HG02610 (cell line): ENCODE measurements at regions not wholly inside any gene's neighbourhood (a gene's known extent, or its start where the extent isn't known, plus 50 kb on each side); places are given as distances from the start of the nearest gene placed in this dataset.
"Not testable (repeated sequence)": the region's sequence is repeated elsewhere in the genome, so short reads cannot be mapped to it uniquely, and the experiment has no call there.

Experiments
- ATAC-seq: cut with Tn5 transposase; IDR thresholded peaks from one replicate; pipeline ENCODE4 v1.9.1; 2021; ENCODE audit warnings: mild to moderate bottlenecking, moderate library complexity; ENCODE audit not compliant: unreplicated experiment

DNA sequence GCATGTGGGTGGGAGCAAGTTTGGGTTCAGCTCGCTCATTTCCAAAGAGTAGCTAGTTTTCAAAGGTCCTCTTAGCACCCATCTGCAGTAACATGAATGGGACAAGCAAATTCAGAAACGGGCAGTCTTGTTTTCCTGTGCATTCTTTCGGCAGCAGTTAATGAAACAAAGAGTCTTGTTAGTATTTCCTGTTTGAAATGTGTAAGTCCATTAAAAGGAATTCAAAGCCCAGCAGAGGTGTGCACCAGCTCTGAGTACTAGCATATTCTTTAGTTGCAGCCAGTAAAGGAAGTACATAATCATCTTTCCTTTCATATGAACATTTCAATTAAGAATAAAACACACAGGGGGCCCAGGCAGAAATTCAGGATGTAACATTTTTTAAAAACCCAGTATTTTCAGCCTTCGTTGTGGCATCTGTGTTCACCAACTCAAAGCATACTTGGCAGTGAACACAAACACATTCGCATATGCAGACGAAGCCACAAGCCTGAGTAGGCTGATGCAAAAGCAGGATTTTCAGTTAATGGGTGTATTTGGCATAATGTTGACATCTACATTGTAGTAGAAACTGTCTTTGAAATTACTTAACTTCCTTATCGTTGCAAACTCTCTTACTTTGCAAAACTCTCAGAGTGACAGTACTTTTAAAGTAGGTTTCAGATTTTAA, 570.0 kb upstream of the FLRT2 start:
- no peak for ATAC-seq

DNA sequence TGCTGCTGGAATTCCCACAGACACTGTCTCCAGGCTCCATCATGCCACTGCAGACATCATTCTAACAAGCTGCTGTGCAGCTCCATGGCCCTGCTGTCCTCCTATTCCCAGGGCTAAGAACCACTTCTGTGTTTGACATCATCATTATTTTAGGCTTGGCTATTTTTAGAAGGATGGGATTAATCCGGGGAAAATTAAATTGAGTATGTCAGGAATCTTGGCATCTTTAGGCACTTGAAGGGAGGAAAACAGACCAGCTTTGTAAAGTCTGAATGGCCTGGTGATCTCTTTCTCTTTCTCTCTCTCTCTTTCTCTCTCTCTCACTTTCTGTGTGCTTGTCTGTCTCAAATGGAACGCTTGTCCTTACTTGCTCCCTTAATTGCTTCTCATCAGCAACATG, 568.3 kb upstream of the FLRT2 start:
- ATAC-seq = no peak

DNA sequence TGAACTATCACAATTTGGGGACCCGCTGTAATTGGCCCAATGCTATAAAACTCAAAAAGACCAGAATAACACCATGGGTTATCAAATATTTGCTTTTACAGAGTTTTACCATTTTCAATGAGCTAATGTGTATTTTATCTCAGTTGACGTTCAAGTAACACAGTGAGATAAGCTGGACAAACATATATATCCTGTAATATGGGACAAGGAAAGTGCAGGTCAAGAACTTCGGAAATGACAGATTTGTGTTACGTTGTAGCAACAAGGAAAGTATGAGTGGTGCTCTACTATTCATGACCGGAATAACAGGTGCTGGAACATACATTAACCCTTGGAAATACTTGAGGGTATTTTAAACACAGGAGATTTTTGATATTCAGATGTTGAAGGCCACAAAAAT, 566.4 kb upstream of the FLRT2 start:
- no peak for ATAC-seq

DNA sequence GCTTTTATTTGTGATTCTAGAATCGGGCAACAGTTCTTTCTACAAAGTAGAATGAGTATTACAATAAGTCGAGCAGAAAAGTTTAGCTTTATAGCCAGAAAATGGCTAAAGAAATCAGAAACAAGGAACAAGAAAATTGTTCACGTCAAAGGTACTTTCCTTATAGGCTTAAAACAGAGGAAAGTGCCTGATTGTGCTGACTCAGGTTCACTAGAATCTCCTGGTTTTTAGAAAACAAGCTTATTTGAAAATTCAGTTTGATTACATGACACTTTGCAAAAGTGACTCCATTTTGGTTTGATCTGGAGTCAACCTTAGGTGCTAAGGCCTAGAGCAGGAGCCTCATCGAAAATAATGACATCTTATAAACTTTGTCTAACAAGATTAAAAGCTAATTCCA, 564.7 kb upstream of the FLRT2 start:
- ATAC-seq = no peak

DNA sequence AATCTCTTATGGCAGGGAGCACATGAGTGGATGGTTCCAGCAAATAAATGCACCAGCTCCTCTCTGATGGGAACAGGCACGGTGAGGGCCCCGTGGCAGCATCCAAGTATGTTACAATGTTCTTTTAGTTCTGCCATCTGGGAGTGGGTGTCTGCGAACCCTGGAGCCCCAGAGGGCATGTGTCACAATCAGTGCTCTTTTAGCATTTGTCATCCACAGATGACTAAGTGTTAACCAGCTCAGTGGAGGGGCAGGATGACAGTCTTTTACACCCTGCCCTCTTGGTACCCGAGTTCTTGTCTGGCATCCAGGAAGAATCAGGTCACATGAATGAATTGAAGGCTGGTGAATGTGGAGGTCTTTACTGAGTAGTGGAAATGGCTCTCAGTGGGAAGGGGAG, 560.4 kb upstream of the FLRT2 start:
- no peak for ATAC-seq

DNA sequence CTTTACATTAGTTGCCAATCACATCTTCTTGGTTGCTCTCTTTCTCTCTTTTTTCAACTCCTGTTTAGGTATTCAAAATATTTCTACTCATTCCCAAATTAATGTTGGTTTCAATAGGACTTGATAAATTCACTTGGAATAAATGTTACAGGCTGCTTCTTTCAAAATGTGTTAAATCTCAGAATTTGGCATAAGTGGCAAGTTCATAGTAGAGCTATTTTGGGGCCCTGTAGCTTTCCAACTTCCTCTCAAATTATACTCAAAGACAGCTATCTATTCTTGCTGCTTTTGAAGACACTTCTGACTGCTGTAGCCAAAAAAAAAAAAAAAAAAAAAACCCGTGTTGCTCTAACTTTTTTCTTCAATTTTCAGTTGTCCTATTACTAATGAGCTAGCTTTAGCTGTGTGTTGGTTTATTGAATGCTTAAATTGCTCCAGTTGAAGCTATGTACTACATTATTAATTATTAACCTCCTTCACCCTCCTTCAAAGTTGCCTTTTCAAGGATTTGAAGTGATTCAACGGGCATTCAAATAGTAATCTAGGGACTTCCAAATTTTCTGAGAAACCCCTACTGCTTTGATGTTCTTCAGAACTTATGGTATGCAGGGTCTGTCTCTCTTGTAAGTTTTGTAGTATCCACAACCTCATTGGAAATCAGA, 554.6 kb upstream of the FLRT2 start:
- no peak for ATAC-seq

DNA sequence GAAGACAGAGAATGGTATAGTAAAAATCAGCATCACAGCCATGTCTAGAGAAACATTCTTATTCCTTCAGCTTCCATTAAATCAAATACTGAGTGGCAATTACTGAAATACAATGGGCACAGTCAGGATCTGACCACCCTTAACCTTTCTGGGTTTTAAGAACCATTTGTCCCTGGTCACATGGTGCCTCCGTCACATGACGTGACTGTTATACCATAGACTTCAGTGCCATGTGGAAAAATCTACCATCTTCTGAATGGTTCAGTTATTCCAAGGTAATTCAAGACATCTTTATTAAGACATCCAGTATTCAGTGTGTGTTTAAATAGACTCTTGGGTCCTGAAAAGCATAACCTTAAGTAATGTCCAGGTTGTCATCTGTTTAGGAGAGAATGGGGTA, 553.1 kb upstream of the FLRT2 start:
- ATAC-seq = no peak

DNA sequence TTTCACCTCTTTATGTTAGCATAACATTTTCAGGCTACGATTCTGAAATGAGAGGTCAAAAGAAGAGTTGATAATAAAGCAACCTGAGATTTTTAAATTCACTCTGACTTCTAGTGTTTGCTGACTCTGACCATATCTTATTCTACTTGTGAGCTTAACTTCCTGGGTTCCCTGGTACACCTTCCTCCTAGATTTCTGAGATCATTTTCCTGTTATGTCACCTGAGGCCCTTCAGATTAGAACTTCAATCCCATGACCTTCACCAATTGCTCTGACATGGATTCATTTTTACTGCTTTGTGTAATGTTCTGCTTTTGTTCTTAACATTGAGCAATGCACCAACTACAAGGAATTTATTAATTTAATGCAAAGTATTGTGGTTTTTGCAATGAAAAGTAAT, 542.9 kb upstream of the FLRT2 start:
- ATAC-seq = no peak

DNA sequence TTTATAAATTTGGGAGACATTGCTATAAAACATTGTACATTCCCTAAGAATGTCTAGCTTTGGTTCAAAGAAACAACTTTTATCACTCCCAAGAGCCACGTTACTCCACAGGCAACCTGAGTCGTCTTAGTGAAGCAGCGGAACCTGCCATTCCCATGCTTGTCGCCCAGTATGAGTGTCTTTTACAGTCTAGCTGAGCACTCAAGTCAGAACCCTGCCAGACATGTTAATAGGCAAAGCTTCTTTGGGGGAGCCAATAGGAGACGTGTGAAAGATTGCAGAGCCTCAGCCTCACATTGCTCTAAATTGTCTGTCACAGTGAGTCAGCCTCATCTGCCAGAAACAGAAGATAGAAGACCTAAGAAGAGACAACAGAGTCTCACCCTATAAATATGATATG, 541.6 kb upstream of the FLRT2 start:
- no peak for ATAC-seq

DNA sequence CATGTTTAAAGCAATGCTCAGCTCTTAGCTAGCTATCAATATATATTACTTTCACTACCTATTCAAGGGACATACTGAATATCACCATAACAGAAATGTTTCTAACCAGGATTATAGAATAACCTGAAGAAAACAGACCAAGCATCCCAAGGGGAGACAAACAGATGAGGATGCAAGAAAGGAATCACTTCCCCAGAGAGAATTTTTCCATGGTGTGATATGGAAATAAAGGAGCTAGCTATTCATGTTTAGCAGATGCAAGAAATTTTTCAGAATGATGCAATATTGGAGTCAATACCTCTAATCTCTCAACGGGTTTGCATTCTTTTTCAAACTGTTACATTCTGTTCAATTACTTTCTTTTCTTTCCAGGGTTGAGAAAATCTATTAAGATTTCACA, 538.9 kb upstream of the FLRT2 start:
- ATAC-seq = no peak

DNA sequence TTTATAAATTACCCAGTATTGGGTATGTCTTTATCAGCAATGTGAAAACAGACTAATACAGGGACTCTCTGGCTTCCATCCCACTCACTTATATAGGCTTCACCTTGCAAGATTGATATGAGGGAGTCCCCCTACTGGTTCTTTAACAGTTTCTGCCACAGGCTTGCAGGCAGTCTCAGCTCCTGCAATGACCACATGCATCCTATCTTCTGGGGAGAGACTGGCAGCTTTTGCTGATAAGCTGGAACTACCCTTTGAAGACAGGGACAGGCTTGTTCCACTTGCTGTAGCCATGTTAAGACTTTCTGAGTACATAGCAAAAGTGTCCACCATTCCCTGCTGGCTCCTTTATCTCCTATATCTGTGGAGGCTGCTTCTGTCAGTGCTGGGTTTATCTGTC, 531.7 kb upstream of the FLRT2 start:
- no peak for ATAC-seq

DNA sequence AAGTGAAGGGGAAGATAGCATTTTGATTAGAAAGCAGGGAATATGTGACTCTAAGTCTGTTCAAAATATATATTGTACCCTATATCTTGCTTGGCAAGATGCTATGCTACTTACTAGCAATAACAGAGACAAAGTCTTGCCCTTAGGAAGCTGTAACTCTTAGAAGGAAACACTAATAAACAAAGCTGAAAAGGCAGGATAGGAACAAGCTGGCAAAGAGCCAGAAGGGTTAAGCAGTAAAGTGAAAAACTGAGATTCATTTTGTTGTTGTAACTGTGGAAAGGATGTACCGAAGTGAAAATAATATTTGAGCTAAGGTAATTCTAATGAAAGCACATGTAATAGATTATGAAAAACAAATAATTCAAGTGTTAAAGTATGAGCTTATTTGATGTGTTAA, 527.1 kb upstream of the FLRT2 start:
- no peak for ATAC-seq

DNA sequence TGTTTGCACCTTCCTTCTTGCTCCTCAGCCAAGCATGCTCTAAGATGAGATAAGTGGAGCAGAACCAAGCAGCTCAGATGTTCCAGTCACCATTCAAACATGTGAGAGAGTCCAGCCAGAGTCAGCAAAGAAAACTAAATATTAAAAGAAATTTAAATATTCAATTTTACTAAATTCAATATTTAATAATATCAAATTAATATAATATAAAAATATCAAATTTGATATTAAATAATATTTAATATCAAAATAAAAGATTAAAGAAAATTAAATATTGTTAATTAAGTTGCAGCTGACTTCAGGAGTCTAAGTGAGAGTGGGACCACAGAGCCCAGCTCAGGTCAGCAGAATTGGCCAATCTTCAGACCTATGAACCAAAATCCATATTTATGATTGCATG, 526.1 kb upstream of the FLRT2 start:
- ATAC-seq = no peak

DNA sequence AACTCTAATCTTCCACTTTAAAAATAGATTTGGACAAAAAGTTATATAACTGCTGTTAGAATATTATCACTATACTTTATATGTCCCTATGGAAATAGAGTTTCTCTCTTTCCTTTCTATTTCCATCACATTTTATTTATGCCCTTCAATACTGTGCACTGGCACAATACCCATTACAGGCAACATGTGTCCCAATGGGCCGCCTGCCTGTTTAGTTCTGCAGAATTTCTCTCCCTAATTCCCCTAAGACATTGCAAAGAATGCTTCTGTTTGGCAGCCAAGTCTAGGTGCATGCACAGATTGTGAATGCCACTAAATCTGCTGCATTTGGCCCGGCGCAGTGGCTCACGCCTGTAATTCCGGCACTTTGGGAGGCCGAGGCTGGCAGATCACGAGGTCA, 520.4 kb upstream of the FLRT2 start:
- ATAC-seq = no peak

DNA sequence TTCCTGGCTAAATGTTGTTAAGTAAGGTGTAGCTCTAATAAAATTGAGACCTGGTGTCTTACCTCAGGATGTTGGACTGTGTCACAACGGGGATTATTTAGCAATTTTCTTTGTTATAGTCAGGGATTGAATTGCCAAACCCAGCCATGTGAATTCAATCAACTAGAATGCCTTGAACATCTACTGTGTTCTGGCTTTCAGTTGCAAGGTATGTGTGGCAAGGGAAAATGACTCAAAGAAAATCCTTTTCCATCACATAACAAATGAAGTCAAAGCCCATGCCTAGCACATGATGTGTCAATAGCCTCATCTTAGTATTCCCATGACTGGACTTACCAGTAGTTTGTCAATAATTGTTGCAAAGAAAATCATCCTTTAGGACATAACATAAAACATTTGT, 519.8 kb upstream of the FLRT2 start:
- no peak for ATAC-seq

DNA sequence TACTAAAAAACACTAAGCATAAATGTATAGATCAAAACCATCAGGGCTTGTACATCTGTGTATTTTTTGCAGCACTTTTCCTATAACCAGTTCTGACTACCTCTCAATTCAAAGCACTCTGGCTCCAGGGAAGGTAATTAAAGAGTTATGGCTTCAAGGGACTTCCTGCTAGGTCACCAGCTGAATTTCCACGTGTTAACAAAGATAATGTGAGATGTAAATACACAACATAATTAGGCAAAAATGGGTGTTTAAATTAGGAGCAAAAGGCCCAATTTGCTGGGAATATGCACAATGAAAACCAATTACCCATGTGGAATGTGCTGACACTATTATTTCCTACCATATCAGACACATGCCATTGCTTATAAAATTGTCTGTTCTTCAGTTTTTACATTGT, 513.4 kb upstream of the FLRT2 start:
- ATAC-seq = no peak

DNA sequence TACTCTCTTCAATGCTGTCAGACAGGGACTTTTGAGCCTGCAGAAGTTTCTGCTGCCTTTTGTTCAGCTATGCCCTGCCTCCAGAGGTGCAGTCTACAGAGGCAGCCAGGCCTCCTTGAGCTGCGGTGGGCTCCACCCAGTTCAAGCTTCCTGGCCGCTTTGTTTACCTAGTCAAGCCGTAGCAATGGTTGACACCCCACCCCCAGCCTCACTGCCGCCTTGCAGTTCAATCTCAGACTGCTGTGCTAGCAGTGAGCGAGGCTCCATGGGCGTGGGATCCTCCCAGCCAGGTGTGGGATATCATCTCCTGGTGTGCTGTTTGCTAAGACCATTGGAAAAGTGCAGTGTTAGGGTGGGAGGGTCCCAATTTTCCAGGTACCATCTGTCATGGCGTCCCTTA, 506.1 kb upstream of the FLRT2 start:
- ATAC-seq = not testable (repeated sequence)

DNA sequence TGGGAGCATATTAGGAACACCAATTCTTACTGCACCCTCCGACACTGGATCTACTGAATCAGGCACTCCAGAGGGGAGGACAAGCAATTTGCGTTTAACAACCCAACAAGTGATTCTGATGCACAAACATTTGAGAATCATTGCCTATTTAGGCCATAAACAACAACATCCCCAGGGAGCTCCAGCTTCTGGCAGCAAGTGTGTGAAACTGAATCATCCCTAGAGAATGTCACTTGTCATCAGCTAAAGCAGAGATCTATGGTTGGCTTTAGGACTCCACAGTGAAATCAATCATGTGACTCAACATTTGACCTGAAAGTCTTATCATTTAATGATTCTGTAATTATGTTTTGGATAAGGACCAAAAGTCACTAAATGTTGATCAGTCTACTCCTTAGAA, 505.0 kb upstream of the FLRT2 start:
- ATAC-seq = no peak

DNA sequence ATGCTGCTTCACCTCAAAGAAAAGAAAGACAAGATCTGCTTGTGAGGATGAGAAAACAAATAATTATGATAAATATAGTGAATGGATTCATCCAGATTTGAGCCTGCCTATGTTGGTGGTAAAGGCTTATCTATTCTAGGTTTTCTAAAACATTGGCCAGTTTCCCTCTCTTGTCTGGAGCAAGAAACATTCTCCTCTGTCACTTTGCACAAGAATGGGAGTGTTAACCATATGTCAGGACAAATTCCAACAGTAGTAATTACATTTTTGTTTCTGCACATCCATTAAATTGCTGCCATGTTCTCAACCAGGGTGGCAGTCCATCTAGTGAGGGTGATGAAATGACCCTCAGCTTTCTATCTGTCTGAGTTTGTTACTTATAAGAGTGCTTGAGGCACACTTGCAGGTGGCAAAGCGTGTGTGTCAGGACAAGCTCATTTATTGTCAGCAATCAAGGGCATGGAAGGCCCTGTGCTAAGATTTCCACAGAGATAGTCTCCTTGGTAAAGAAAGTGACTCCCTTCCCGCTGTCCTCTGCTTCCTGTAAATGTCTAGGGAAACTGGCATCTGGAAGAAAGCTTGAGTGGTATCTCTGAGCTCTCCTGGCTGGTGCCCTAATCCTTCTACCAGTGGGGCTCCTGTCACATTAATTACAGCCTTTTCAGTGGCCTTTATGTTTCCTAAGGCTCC, 502.1 kb upstream of the FLRT2 start:
- no peak for ATAC-seq

DNA sequence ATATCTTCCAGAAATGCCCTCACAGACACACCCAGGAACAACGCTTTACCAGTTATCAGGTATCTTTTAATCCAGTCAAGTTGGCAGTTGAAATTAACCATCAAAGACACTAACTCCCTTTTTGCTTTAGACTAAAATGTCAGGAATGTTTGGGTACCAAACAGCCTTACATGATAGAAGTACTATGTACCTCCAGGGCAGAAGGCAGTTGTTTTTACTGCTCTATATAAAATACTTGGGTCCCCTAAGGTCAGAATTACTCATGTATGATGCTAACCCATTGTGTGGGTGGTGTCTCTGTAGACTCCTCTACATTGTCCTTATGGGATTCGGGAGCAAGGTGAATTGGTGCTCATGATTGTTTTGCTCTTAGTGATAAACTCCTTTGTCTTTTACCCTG, 492.5 kb upstream of the FLRT2 start:
- no peak for ATAC-seq

DNA sequence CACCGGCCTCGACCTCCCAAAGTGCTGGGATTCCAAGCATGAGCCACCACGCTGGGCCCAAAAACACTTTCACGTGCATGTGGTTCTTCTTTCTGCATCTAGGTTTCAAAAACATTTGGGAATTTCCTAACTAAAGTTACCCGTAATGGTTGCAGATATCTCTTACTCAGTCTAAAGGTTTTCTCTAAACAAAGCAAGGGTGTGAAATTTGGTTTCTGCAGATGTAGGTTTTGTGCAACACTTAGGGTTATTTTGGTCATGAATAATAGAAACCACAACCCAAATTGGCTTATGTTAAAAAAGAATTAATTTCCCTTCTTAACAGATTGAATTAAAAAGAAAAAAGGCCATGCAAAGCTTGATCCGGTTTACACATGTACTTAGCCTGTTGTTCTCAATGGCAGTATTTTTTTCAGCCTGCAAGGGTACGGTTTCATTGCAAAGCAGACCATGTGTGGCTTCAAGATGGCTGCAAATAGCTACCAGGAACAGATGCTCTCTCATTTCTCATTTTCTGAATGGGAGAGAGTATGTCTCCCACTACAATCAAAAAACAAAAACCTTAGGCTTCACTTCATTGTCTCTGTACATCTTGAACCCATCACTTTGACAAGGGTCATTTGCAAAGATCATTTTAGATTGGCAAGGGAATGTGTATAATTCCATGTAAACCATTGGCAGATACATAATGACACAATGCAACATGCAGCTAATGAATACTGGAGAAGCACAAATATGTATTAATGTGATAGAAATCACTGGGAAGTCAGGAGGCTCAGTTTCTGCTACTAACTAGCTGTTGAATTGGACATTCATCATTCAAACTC, 491.2 kb upstream of the FLRT2 start:
- ATAC-seq = no peak

DNA sequence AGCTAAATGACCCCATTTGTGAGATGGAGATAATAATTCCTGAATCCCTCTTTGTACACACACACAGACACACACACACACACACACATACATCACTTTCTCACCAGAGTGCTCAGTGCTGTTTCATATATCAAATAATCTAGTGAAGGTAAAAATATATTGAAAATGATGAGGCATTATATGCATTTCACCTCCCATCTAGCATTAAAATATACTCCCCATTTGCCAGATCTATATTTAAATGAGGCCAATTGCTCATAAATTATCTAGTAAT, 490.7 kb upstream of the FLRT2 start:
- ATAC-seq = no peak
